Adrenal gland (tissue), 5 donors: ENCODE measurements at regions not wholly inside any gene's neighbourhood (a gene's known extent, or its start where the extent isn't known, plus 50 kb on each side); places are given as distances from the start of the nearest gene placed in this dataset.

Experiments used
- CTCF ChIP-seq, 6 experiments: fragments of 450-650 bp in 4 of 6; fragments of 200-600 bp in 2 of 6; sonication (generic) in 1 of 6; IDR thresholded peaks; 1 replicate in 5 of 6; 2 replicates in 1 of 6; pipeline versions ENCODE4 v1.5.1 to v1.8.0; 2016 to 2021; ENCODE audit warnings: antibody characterized with exemption in 6 of 6, mild to moderate bottlenecking in 2 of 6, moderate library complexity in 1 of 6
- POLR2A ChIP-seq, 2 donors: fragments of 450-650 bp; IDR thresholded peaks; one replicate each; pipeline ENCODE4 v1.6.1; 2017; ENCODE audit warnings: antibody characterized with exemption in 2 of 2, mild to moderate bottlenecking in 2 of 2, moderate library complexity in 1 of 2
- donor health status: DM: no; HTN: no; CAD: no.

GRCh38 chr4:62550121-62550520 lies 1350.0 kb downstream of the ADGRL3 start:
- no peak for TF ChIP-seq CTCF (IDR thresholded peaks at IDR 0.05)
- TF ChIP-seq POLR2A (IDR thresholded peaks at IDR 0.05): no peak
